ENCODE measurements at regions not wholly inside any gene's neighbourhood (a gene's known extent, or its start where the extent isn't known, plus 50 kb on each side); places are given as distances from the start of the nearest gene placed in this dataset.
A peak's percentile ranks its signal among the peaks of the same experiment; 100 is the strongest.

GRCh38 chr21:38916214-38916964 is 110.7 kb downstream of the ETS2 start:
- Histone ChIP-seq H4K20me1 (replicated peaks; ENCODE audit: insufficient read depth) (no peaks in the 10 kb centered on the region), H3K27ac (ENCODE audit: low read depth) (no peak overlapping the region), H3K79me2 (replicated peaks; ENCODE audit: insufficient read depth) (no peaks in the 10 kb centered on the region), H3K27me3 (ENCODE audit: insufficient read depth) (peaks cover 9% of the 10 kb centered on the region; the same call in 1 of the 2 replicates), H3K4me2 (no peak overlapping the region), H2AFZ (no peak overlapping the region), H3K4me1 (ENCODE audit: insufficient read depth) (peaks cover 11% of the 10 kb centered on the region), H3K4me3 (no peak overlapping the region), H3K9me2 (ENCODE audit: insufficient read depth) (peaks cover 4% of the 10 kb centered on the region; the same call in 1 of the 2 replicates), H3K36me3 (ENCODE audit: insufficient read depth) (no peaks in the 10 kb centered on the region), H3F3A (replicated peaks; ENCODE audit: low read depth) (peaks cover 9% of the 10 kb centered on the region)
- peak; percentile 11 for DNase-seq (ENCODE audit: low spot score)
- Mint-ChIP-seq H3K4me3 (no peak overlapping the region; the same call in 2 of the 3 replicates), H3K4me1 (peaks cover 16% of the 10 kb centered on the region), H3K27me3 (ENCODE audit: insufficient read depth, low read depth, poor library complexity) (peaks cover 3% of the 10 kb centered on the region), H3K9me3 (no peaks in the 10 kb centered on the region), H3K27ac (no peak overlapping the region), H3K36me3 (ENCODE audit: low read depth) (no peaks in the 10 kb centered on the region)
- no peak for ATAC-seq
- TF ChIP-seq ZNF114 (CRISPR knock-in tag; IDR thresholded peaks at IDR 0.05) (no peak), POLR2AphosphoS5 (IDR thresholded peaks at IDR 0.05; ENCODE audit: low read depth) (no peak), CREB1 (CRISPR knock-in tag; IDR thresholded peaks at IDR 0.05; ENCODE audit: low read depth) (no peak), ETS1 (IDR thresholded peaks at IDR 0.05) (no peak), ZNF331 (CRISPR knock-in tag; IDR thresholded peaks at IDR 0.05; ENCODE audit: low read depth) (no peak), EZH2phosphoT487 (IDR thresholded peaks at IDR 0.05; ENCODE audit: unreplicated experiment) (no peak), EZH2 (IDR thresholded peaks at IDR 0.05; ENCODE audit: low read depth, unreplicated experiment) (no peak), JUNB (IDR thresholded peaks at IDR 0.05; ENCODE audit: unreplicated experiment) (no peak), ZNF462 (CRISPR knock-in tag; IDR thresholded peaks at IDR 0.05) (no peak)
- TF ChIP-seq, protein P1, sequence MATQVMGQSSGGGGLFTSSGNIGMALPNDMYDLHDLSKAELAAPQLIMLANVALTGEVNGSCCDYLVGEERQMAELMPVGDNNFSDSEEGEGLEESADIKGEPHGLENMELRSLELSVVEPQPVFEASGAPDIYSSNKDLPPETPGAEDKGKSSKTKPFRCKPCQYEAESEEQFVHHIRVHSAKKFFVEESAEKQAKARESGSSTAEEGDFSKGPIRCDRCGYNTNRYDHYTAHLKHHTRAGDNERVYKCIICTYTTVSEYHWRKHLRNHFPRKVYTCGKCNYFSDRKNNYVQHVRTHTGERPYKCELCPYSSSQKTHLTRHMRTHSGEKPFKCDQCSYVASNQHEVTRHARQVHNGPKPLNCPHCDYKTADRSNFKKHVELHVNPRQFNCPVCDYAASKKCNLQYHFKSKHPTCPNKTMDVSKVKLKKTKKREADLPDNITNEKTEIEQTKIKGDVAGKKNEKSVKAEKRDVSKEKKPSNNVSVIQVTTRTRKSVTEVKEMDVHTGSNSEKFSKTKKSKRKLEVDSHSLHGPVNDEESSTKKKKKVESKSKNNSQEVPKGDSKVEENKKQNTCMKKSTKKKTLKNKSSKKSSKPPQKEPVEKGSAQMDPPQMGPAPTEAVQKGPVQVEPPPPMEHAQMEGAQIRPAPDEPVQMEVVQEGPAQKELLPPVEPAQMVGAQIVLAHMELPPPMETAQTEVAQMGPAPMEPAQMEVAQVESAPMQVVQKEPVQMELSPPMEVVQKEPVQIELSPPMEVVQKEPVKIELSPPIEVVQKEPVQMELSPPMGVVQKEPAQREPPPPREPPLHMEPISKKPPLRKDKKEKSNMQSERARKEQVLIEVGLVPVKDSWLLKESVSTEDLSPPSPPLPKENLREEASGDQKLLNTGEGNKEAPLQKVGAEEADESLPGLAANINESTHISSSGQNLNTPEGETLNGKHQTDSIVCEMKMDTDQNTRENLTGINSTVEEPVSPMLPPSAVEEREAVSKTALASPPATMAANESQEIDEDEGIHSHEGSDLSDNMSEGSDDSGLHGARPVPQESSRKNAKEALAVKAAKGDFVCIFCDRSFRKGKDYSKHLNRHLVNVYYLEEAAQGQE (IDR thresholded peaks at IDR 0.05; ENCODE audit: unreplicated experiment): no peak
- TF ChIP-seq, protein P2, sequence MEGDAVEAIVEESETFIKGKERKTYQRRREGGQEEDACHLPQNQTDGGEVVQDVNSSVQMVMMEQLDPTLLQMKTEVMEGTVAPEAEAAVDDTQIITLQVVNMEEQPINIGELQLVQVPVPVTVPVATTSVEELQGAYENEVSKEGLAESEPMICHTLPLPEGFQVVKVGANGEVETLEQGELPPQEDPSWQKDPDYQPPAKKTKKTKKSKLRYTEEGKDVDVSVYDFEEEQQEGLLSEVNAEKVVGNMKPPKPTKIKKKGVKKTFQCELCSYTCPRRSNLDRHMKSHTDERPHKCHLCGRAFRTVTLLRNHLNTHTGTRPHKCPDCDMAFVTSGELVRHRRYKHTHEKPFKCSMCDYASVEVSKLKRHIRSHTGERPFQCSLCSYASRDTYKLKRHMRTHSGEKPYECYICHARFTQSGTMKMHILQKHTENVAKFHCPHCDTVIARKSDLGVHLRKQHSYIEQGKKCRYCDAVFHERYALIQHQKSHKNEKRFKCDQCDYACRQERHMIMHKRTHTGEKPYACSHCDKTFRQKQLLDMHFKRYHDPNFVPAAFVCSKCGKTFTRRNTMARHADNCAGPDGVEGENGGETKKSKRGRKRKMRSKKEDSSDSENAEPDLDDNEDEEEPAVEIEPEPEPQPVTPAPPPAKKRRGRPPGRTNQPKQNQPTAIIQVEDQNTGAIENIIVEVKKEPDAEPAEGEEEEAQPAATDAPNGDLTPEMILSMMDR (conservative IDR thresholded peaks at IDR 0.05; ENCODE audit: low read depth in 2 of 2): no peak
